HL-60 (cell line): ENCODE measurements at regions not wholly inside any gene's neighbourhood (a gene's known extent, or its start where the extent isn't known, plus 50 kb on each side); places are given as distances from the start of the nearest gene placed in this dataset.

Experiments used
- DNase-seq, 2 experiments: peaks; one replicate each; pipeline ENCODE4 v3.0.0-alpha.2; 2010 to 2020; ENCODE audit warnings: low read depth in 1 of 2, low spot score in 1 of 2
- H3K27ac ChIP-seq: fragments of 250-450 bp; sonication (Bioruptor Pico); replicated peaks from 2 replicates; pipeline ENCODE4 v1.5.1; 2020; ENCODE audit warnings: mild to moderate bottlenecking, moderate library complexity
- H3K27me3 ChIP-seq: fragments of 250-450 bp; sonication (Bioruptor Pico); 2 replicates; pipeline ENCODE4 v1.5.1; 2021; ENCODE audit warnings: mild to moderate bottlenecking, moderate library complexity; ENCODE audit not compliant: insufficient read depth, poor library complexity, severe bottlenecking
- H3K4me3 ChIP-seq: replicated peaks from 2 replicates; pipeline ENCODE4 v1.5.1; 2011; ENCODE audit warnings: mild to moderate bottlenecking, control low read depth, low read length; ENCODE audit not compliant: insufficient read depth
- CTCF ChIP-seq: IDR thresholded peaks from one replicate; pipeline ENCODE4 v1.5.1; 2011; ENCODE audit warnings: low read length, control low read depth, inconsistent platforms; ENCODE audit not compliant: insufficient read depth
- GABPA ChIP-seq: IDR thresholded peaks from 2 replicates; pipeline ENCODE4 v1.6.1; 2012; ENCODE audit warnings: low read depth
- POLR2AphosphoS5 ChIP-seq: IDR thresholded peaks from 2 replicates; pipeline ENCODE4 v1.6.1; 2012; ENCODE audit warnings: low read depth
- REST ChIP-seq: IDR thresholded peaks from 2 replicates; pipeline ENCODE4 v1.6.1; 2012; ENCODE audit warnings: low read depth; ENCODE audit not compliant: insufficient replicate concordance
- SPI1 ChIP-seq: IDR thresholded peaks from 2 replicates; pipeline ENCODE4 v1.6.1; 2012; ENCODE audit warnings: low read depth, mild to moderate bottlenecking, borderline replicate concordance

GRCh38 chr2:120940319-120940696, 204.6 kb downstream of the GLI2 start:
- Histone ChIP-seq H3K27me3 (no peaks in the 10 kb centered on the region), H3K4me3 (no peak overlapping the region), H3K27ac (no peak overlapping the region)
- DNase-seq = no peak
- no peak for TF ChIP-seq SPI1
- TF ChIP-seq GABPA = no peak
- no peak for TF ChIP-seq REST
- no peak for TF ChIP-seq CTCF
- TF ChIP-seq POLR2AphosphoS5 = no peak

- no peak for DNase-seq
- H3K27me3 ChIP-seq = no peaks in the 10 kb centered on the region
- no peak for TF ChIP-seq SPI1
- TF ChIP-seq CTCF = no peak
- no peak for TF ChIP-seq POLR2AphosphoS5
- TF ChIP-seq GABPA = no peak
- TF ChIP-seq REST = no peak
- no peak overlapping the region for H3K4me3 ChIP-seq
- H3K27ac ChIP-seq = no peak overlapping the region
Observed at GRCh38 chr2:120940726-120941256, 205.1 kb downstream of the GLI2 start.

- TF ChIP-seq REST = no peak
- TF ChIP-seq SPI1 = no peak
- no peak for TF ChIP-seq GABPA
- TF ChIP-seq POLR2AphosphoS5 = no peak
- no peak for TF ChIP-seq CTCF
- Histone ChIP-seq H3K27ac (no peak overlapping the region), H3K27me3 (no peaks in the 10 kb centered on the region), H3K4me3 (no peak overlapping the region)
- no peak for DNase-seq
Observed at GRCh38 chr2:120941571-120942120, 206.0 kb downstream of the GLI2 start.
